K562 (cell line): ENCODE measurements at regions not wholly inside any gene's neighbourhood (a gene's known extent, or its start where the extent isn't known, plus 50 kb on each side); places are given as distances from the start of the nearest gene placed in this dataset.
A peak's percentile ranks its signal among the peaks of the same experiment; 100 is the strongest.

Source experiments
- ATAC-seq: fragments of 200-7000 bp; cut with Tn5 transposase; 3 replicates; pipeline ENCODE4 v1.9.1; 2020; ENCODE audit warnings: moderate library complexity
- BruUV-seq: library from RNA; stranded (reverse); fragments of 400-500 nt; replicated peaks from 2 replicates; lab custom pipeline; 2021; lab: Mats Ljungman, UMichigan
- CTCF ChIA-PET: fragments of 300-600 bp; formaldehyde crosslinking; extraction: SDS; loops from one replicate; lab custom pipeline; 2021; ENCODE audit warnings: low intra/inter-chr PET ratio; lab: Yijun Ruan, JAX
- POLR2A ChIA-PET: fragments of 300-600, 350-650 bp; sonication (Branson Sonifier 250); formaldehyde crosslinking; extraction: SDS; loops from one replicate; lab custom pipeline; 2021; ENCODE audit warnings: antibody characterized with exemption, inconsistent platforms; lab: Yijun Ruan, JAX
- DNase-seq, 4 experiments: peaks; one replicate each; pipeline versions ENCODE4 v3.0.0 to v3.0.0-alpha.2; 2011 to 2018; ENCODE audit warnings: low spot score in 3 of 4, mixed read lengths in 3 of 4; ENCODE audit errors: extremely low read depth in 1 of 4
- FAIRE-seq: peaks from 2 replicates; lab custom pipeline; 2011; peaks lifted over from hg19 to GRCh38; lab: Jason Lieb, UNC
- H2AFZ ChIP-seq: 2 replicates; pipeline ENCODE4 v1.6.0; 2011; ENCODE audit warnings: low read depth, low read length, control low read depth, inconsistent platforms
- H3K27ac ChIP-seq: fragments of 200-600 bp; 3 replicates; pipeline ENCODE4 v1.8.0; 2011; ENCODE audit warnings: low read depth, mild to moderate bottlenecking, control low read depth, inconsistent platforms, low read length, moderate library complexity, mixed read lengths; ENCODE audit errors: extremely low read depth
- H3K27me3 ChIP-seq, 2 experiments: fragments of 300-600 bp in 1 of 2; 2 replicates in 1 of 2; 3 replicates in 1 of 2; pipeline versions ENCODE4 v1.6.0 to v1.8.0; 2011; ENCODE audit warnings: inconsistent platforms in 2 of 2, low read length in 2 of 2, mild to moderate bottlenecking in 1 of 2, mixed read lengths in 1 of 2, moderate library complexity in 1 of 2; ENCODE audit not compliant: control insufficient read depth in 2 of 2, insufficient read depth in 2 of 2
- H3K36me3 ChIP-seq: fragments of 300-600 bp; 3 replicates; pipeline ENCODE4 v1.8.0; 2011; ENCODE audit warnings: mild to moderate bottlenecking, low read length, inconsistent platforms; ENCODE audit not compliant: control insufficient read depth, insufficient read depth
- H3K4me1 ChIP-seq, 2 experiments: fragments of 200-600 bp in 1 of 2; replicated peaks in 1 of 2; 2 replicates in 1 of 2; 3 replicates in 1 of 2; pipeline versions ENCODE4 v1.5.1 to v1.8.0; 2011; ENCODE audit warnings: inconsistent platforms in 2 of 2, low read length in 2 of 2, mild to moderate bottlenecking in 1 of 2, mixed read lengths in 1 of 2, moderate library complexity in 1 of 2; ENCODE audit not compliant: control insufficient read depth in 2 of 2, insufficient read depth in 2 of 2
- H3K4me2 ChIP-seq: 2 replicates; pipeline ENCODE4 v1.6.1; 2011; ENCODE audit warnings: low read length, control low read depth, inconsistent platforms, mixed read lengths; ENCODE audit not compliant: insufficient read depth
- H3K4me3 ChIP-seq: fragments of 200-600 bp; sonication (generic), shearing (Covaris generic); 2 replicates; pipeline ENCODE4 v1.5.1; 2016; ENCODE audit warnings: control low read depth, inconsistent platforms
- H3K79me2 ChIP-seq: fragments of 200-600 bp; 3 replicates; pipeline ENCODE4 v1.8.0; 2011; ENCODE audit warnings: low read length, inconsistent platforms; ENCODE audit not compliant: control insufficient read depth, insufficient read depth
- H3K9ac ChIP-seq, 2 experiments: 2 replicates each; pipeline versions ENCODE4 v1.6.0 to v1.6.1; 2011; ENCODE audit warnings: low read depth in 2 of 2, low read length in 2 of 2, control low read depth in 1 of 2, inconsistent platforms in 1 of 2, mild to moderate bottlenecking in 1 of 2, mixed read lengths in 1 of 2; ENCODE audit not compliant: insufficient read depth in 1 of 2
- H3K9me1 ChIP-seq: one replicate; pipeline ENCODE4 v1.6.0; 2011; ENCODE audit warnings: inconsistent platforms, mild to moderate bottlenecking, low read length, moderate library complexity; ENCODE audit not compliant: control insufficient read depth, insufficient read depth
- H3K9me3 ChIP-seq: replicated peaks from 2 replicates; pipeline ENCODE4 v1.5.1; 2011; ENCODE audit warnings: low read depth, low read length, inconsistent platforms; ENCODE audit not compliant: control insufficient read depth, insufficient read depth
- H4K20me1 ChIP-seq: replicated peaks from 2 replicates; pipeline ENCODE4 v1.6.1; 2011; ENCODE audit warnings: low read length, inconsistent platforms, mixed read lengths; ENCODE audit not compliant: control insufficient read depth, insufficient read depth
- ASH1L ChIP-seq: fragments of 450-650 bp; IDR thresholded peaks from 2 replicates; pipeline ENCODE4 v1.6.1; 2018; ENCODE audit warnings: borderline replicate concordance, mild to moderate bottlenecking, low read depth; ENCODE audit not compliant: partially characterized antibody
- E2F3 ChIP-seq: fragments of 250-450 bp; sonication (Bioruptor Pico); IDR thresholded peaks from 2 replicates; pipeline ENCODE4 v1.4.0; 2020; ENCODE audit warnings: mild to moderate bottlenecking
- EWSR1 ChIP-seq: fragments of 450-650 bp; IDR thresholded peaks from 2 replicates; pipeline ENCODE4 v1.6.1; 2018; ENCODE audit warnings: borderline replicate concordance, mild to moderate bottlenecking, low read depth, moderate library complexity; ENCODE audit not compliant: partially characterized antibody
- IRF2 ChIP-seq: sonication (generic); formaldehyde crosslinking; IDR thresholded peaks from 2 replicates; pipeline ENCODE4 v1.8.1; 2022; ENCODE audit warnings: mild to moderate bottlenecking, missing genetic modification reagents
- MCM3 ChIP-seq: fragments of 450-650 bp; IDR thresholded peaks from 2 replicates; pipeline ENCODE4 v1.6.1; 2016
- RNF219 ChIP-seq: fragments of 250-450 bp; sonication (Bioruptor Pico); IDR thresholded peaks from 2 replicates; pipeline ENCODE4 v1.5.0; 2022; ENCODE audit warnings: mild to moderate bottlenecking
- SNIP1 ChIP-seq: fragments of 450-650 bp; IDR thresholded peaks from 2 replicates; pipeline ENCODE4 v1.7.1; 2017; ENCODE audit warnings: low read depth, mild to moderate bottlenecking
- TAF9B ChIP-seq: fragments of 450-650 bp; IDR thresholded peaks from 2 replicates; pipeline ENCODE4 v1.6.1; 2018; ENCODE audit warnings: mild to moderate bottlenecking; ENCODE audit not compliant: partially characterized antibody
- U2AF2 ChIP-seq: fragments of 200-400 bp; formaldehyde crosslinking; optimal IDR thresholded peaks from 2 replicates; pipeline ENCODE3; 2017; ENCODE audit warnings: low read depth, mild to moderate bottlenecking, low read length
- YY1 ChIP-seq, 3 experiments: IDR thresholded peaks; 2 replicates each; pipeline ENCODE4 v1.6.1; 2011; ENCODE audit warnings: low read length in 2 of 3, mild to moderate bottlenecking in 2 of 3, moderate library complexity in 2 of 3, borderline replicate concordance in 1 of 3, control low read depth in 1 of 3, low read depth in 1 of 3; ENCODE audit not compliant: insufficient read depth in 3 of 3, insufficient replicate concordance in 2 of 3, control insufficient read depth in 1 of 3, insufficient read length in 1 of 3; ENCODE audit errors: extremely low read depth in 1 of 3
- ZNF586 ChIP-seq: fragments of 450-650 bp; formaldehyde crosslinking; conservative IDR thresholded peaks from 2 replicates; pipeline ENCODE4 v1.4.0; 2020; ENCODE audit warnings: mild to moderate bottlenecking, moderate library complexity
- ZNF766 ChIP-seq: fragments of 200-800 bp; sonication (Bioruptor generic); conservative IDR thresholded peaks from 2 replicates; pipeline ENCODE4 v1.6.1; 2016; ENCODE audit warnings: missing genetic modification characterization, missing compliant biosample characterization
- WGBS: fragments of 100-300 bp; shearing (Covaris generic); methylation state at CpG from one replicate; pipeline ENCODE4 v1.1.6; 2016; ENCODE audit warnings: low coverage, mixed read lengths; ENCODE audit not compliant: insufficient coverage; ENCODE audit errors: missing lambda C conversion rate; 5-methylcytosine and 5-hydroxymethylcytosine counted together
- in situ Hi-C: fragments of 300-500 bp; cut with MboI; formaldehyde crosslinking; loops from 4 replicates; pipeline ENCODE4 v1.15.0; 2018; ENCODE audit warnings: inconsistent platforms, mixed read lengths
- intact Hi-C: fragments of 100-400 bp; cut with micrococcal nuclease; formaldehyde crosslinking; loops from 2 replicates; pipeline ENCODE4 v1.14.2; 2022
- TF ChIP-seq, protein P1 (sequence below): sonication (generic); formaldehyde crosslinking; IDR thresholded peaks from 2 replicates; pipeline ENCODE4 v1.8.1; 2023; ENCODE audit warnings: mild to moderate bottlenecking, missing genetic modification reagents
- TF ChIP-seq, protein P2 (sequence below): sonication (generic); formaldehyde crosslinking; IDR thresholded peaks from 2 replicates; pipeline ENCODE4 v1.8.0; 2022; ENCODE audit warnings: mild to moderate bottlenecking, missing genetic modification reagents, borderline replicate concordance

DNA sequence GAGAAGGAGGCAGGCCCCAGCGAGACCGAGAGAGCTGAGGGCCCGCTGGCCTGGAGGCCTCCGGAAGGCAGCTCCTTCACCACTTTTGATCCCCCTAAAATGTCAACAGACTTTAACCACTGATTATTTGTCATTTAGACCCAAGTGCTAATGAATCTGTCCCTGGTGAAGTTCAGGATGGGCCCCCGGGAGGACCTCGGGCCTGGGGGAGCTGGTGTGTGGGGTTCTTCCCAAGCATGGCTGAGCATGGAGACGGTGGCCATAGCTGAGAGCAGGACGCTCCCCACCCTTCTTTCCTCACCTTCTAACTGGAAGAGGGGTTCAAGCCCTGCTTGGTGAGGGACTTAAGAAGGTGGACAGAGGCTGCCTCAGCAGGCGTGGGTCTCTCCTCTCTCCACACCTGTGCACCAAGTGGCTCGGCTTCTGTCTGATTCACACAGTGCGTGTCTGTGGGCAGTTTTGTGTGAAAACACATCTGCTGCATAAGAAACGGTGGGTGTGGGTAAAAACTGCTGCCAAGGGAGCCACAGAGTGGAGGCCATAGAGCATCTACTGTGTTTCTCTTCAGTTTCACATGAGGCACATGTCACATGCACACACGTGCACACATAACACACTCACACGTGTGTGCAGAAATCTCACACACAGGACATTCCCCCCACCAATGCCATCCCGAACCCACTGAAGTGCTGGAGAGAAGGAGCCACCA, 53.5 kb upstream of the VIPR2 start:
- H3K4me2 ChIP-seq, result peak overlapping the region; percentile 87
- POLR2A ChIA-PET, result interaction anchor here (0.6 to 1.6 kb wide), 8 partner anchors 12 to 826 kb away, joined by 3 to 8 read pairs (median 4); no protein-coding TSS in a partner anchor
- peaks cover 2% of the 10 kb centered on the region for H3K9me1 ChIP-seq
- CTCF ChIA-PET, result no interaction called here
- DNase-seq, result peak in 1 of 4 experiments; percentile 22
- H3K79me2 ChIP-seq, result no peaks in the 10 kb centered on the region
- H3K4me1 ChIP-seq, result peaks cover 28 to 29% of the 10 kb centered on the region in 2 experiments
- in situ Hi-C loops (no loop called here), intact Hi-C loops (no loop called here)
- H3K36me3 ChIP-seq, result no peaks in the 10 kb centered on the region
- H2AFZ ChIP-seq, result peak overlapping the region; percentile 98
- H3K9me3 ChIP-seq, result no peaks in the 10 kb centered on the region
- peak overlapping the region; percentile 27 for H3K4me3 ChIP-seq
- H3K9ac ChIP-seq, result peak overlapping the region; percentile 68 to 80
- BruUV-seq, result no TSS peak
- H3K27me3 ChIP-seq, result no peaks in the 10 kb centered on the region
- H3K27ac ChIP-seq, result peak overlapping the region; percentile 86
- peak; percentile 11 for ATAC-seq
- WGBS, result 51% methylated on average over 15 of the region's 15 CpGs
- FAIRE-seq, result no peak
- no peaks in the 10 kb centered on the region for H4K20me1 ChIP-seq
- TF ChIP-seq ZNF766 (peak; percentile 33; the same call in 1 of the 2 replicates), TAF9B (no peak), ASH1L (no peak), E2F3 (CRISPR knock-in tag) (peak; percentile 4; the same call in 1 of the 2 replicates), IRF2 (CRISPR knock-in tag) (no peak), U2AF2 (no peak), MCM3 (no peak), SNIP1 (no peak), YY1 (IDR thresholded peaks at IDR 0.05; ENCODE audit: borderline replicate concordance in 1 of 3, control insufficient read depth in 1 of 3, extremely low read depth in 1 of 3, insufficient read depth in 3 of 3, insufficient read length in 1 of 3, insufficient replicate concordance in 2 of 3, low read depth in 1 of 3, low read length in 2 of 3) (peak in 1 of 3 experiments; percentile 30), ZNF586 (CRISPR knock-in tag) (no peak), RNF219 (CRISPR knock-in tag) (0 out of 2 replicates have a peak, but pooled peaks have one; percentile 46), EWSR1 (no peak)
- TF ChIP-seq, protein P1, sequence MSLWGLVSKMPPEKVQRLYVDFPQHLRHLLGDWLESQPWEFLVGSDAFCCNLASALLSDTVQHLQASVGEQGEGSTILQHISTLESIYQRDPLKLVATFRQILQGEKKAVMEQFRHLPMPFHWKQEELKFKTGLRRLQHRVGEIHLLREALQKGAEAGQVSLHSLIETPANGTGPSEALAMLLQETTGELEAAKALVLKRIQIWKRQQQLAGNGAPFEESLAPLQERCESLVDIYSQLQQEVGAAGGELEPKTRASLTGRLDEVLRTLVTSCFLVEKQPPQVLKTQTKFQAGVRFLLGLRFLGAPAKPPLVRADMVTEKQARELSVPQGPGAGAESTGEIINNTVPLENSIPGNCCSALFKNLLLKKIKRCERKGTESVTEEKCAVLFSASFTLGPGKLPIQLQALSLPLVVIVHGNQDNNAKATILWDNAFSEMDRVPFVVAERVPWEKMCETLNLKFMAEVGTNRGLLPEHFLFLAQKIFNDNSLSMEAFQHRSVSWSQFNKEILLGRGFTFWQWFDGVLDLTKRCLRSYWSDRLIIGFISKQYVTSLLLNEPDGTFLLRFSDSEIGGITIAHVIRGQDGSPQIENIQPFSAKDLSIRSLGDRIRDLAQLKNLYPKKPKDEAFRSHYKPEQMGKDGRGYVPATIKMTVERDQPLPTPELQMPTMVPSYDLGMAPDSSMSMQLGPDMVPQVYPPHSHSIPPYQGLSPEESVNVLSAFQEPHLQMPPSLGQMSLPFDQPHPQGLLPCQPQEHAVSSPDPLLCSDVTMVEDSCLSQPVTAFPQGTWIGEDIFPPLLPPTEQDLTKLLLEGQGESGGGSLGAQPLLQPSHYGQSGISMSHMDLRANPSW, result 0 out of 2 replicates have a peak, but pooled peaks have one; percentile 46
- TF ChIP-seq, protein P2, sequence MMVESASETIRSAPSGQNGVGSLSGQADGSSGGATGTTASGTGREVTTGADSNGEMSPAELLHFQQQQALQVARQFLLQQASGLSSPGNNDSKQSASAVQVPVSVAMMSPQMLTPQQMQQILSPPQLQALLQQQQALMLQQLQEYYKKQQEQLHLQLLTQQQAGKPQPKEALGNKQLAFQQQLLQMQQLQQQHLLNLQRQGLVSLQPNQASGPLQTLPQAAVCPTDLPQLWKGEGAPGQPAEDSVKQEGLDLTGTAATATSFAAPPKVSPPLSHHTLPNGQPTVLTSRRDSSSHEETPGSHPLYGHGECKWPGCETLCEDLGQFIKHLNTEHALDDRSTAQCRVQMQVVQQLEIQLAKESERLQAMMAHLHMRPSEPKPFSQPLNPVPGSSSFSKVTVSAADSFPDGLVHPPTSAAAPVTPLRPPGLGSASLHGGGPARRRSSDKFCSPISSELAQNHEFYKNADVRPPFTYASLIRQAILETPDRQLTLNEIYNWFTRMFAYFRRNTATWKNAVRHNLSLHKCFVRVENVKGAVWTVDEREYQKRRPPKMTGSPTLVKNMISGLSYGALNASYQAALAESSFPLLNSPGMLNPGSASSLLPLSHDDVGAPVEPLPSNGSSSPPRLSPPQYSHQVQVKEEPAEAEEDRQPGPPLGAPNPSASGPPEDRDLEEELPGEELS (CRISPR knock-in tag), result no peak
